Body of pancreas (tissue), 4 donors: ENCODE measurements at regions not wholly inside any gene's neighbourhood (a gene's known extent, or its start where the extent isn't known, plus 50 kb on each side); places are given as distances from the start of the nearest gene placed in this dataset.

Experiments used
- ATAC-seq: fragments of 150-250 bp; one replicate; pipeline ENCODE4 v1.9.1; 2016
- DNase-seq, 4 donors: peaks; one replicate each; pipeline ENCODE4 v3.0.0-alpha.2; 2019
- H3K27ac ChIP-seq, 4 donors: fragments of 200-600 bp; sonication (generic); 1 replicate in 3 of 4; 2 replicates in 1 of 4; pipeline versions ENCODE4 v1.5.1 to v1.6.1; 2016 to 2019; ENCODE audit warnings: mild to moderate bottlenecking in 1 of 4, mixed read lengths in 1 of 4, moderate library complexity in 1 of 4
- H3K27me3 ChIP-seq, 2 donors: fragments of 200-600 bp; sonication (generic); one replicate each; pipeline ENCODE4 v1.6.0; 2016; ENCODE audit warnings: mild to moderate bottlenecking in 1 of 2
- H3K36me3 ChIP-seq, 2 donors: fragments of 200-600 bp; sonication (generic); replicated peaks in 1 of 2; 2 replicates each; pipeline ENCODE4 v1.5.1; 2016; ENCODE audit warnings: low read depth in 2 of 2; ENCODE audit not compliant: insufficient read depth in 1 of 2
- H3K4me1 ChIP-seq: fragments of 200-600 bp; sonication (generic); one replicate; pipeline ENCODE4 v1.6.0; 2016
- H3K4me3 ChIP-seq, 2 donors: fragments of 200-600 bp; sonication (generic); 1 replicate in 1 of 2; 2 replicates in 1 of 2; pipeline ENCODE4 v1.5.1; 2016 to 2019
- H3K9me3 ChIP-seq, 3 donors: fragments of 200-600 bp; sonication (generic); 1 replicate in 2 of 3; 2 replicates in 1 of 3; pipeline ENCODE4 v1.5.1; 2016
- POLR2A ChIP-seq, 3 donors: fragments of 450-650 bp; IDR thresholded peaks; one replicate each; pipeline ENCODE4 v1.6.1; 2016; ENCODE audit warnings: antibody characterized with exemption in 3 of 3, mild to moderate bottlenecking in 2 of 3
- WGBS, 2 donors: methylation state at CpG; one replicate each; pipeline ENCODE4 v1.1.5; 2017; 5-methylcytosine and 5-hydroxymethylcytosine counted together
- intact Hi-C: fragments of 100-400 bp; cut with DNase I; formaldehyde crosslinking; loops from one replicate; pipeline ENCODE4 v1.15.1; 2023
- TF ChIP-seq, protein P1 (sequence below), 7 experiments: fragments of 450-650 bp in 4 of 7; fragments of 200-600 bp in 3 of 7; sonication (generic) in 3 of 7; IDR thresholded peaks; one replicate each; pipeline ENCODE4 v1.5.1; 2016 to 2019; ENCODE audit warnings: antibody characterized with exemption in 7 of 7

DNA sequence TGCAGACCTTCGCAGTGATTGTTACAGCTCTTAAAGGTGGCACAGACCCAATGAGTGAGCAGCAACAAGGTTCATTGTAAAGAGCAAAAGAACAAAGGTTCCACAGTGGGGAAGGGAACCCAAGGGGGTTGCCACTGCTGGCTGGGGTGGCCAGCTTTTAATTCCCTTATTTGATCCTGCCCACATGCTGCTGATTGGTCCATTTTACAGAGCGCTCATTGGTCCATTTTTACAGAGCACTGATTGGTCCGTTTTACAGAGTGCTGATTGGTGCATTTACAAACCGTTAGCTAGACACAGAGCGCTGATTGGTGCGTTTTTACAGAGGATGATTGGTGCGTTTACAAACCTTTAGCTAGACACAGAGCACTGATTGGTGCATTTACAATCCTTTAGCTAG, 360.6 kb upstream of the DAB2 start:
- 89 to 93% methylated on average over 7 of the region's 7 CpGs for WGBS, 2 donors
- Histone ChIP-seq H3K4me3 (no peak overlapping the region), H3K27me3 (no peaks in the 10 kb centered on the region)

DNA sequence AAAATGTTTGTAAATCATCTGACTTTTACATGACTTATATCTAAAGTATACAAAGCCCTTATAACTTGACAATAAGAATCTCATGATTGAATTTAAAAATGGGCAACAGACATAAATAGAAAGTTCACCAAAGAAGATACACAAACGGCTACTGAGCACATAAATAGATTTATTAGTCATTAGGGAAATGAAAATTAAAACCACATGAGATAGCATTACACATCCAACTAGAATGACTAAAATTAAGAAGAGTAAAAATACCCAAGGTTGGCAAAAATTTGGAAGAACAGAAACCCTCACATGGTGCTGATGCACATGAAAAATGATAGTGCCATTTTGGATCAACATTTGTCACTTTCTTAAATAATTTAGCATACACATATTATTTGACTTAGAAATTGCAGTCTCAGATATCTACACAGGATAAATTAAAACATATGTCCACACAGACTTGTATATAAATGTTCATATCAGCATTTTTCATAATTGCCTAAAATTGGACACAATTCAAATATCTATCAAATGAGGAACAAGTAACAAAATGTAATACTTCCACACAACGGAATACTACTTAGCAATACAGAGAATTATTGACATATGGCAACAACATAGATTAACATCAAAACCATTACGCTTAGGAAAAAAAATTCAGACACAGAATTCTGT, 359.1 kb upstream of the DAB2 start:
- Histone ChIP-seq H3K4me3 (no peak overlapping the region), H3K27ac (no peak overlapping the region), H3K9me3 (no peaks in the 10 kb centered on the region), H3K36me3 (no peaks in the 10 kb centered on the region), H3K4me1 (no peaks in the 10 kb centered on the region), H3K27me3 (no peaks in the 10 kb centered on the region)
- intact Hi-C loops = no loop called here
- WGBS, 2 donors = 59 to 62% methylated on average over 3 of the region's 3 CpGs
- DNase-seq (no peak), ATAC-seq (no peak)
- TF ChIP-seq, protein P1, sequence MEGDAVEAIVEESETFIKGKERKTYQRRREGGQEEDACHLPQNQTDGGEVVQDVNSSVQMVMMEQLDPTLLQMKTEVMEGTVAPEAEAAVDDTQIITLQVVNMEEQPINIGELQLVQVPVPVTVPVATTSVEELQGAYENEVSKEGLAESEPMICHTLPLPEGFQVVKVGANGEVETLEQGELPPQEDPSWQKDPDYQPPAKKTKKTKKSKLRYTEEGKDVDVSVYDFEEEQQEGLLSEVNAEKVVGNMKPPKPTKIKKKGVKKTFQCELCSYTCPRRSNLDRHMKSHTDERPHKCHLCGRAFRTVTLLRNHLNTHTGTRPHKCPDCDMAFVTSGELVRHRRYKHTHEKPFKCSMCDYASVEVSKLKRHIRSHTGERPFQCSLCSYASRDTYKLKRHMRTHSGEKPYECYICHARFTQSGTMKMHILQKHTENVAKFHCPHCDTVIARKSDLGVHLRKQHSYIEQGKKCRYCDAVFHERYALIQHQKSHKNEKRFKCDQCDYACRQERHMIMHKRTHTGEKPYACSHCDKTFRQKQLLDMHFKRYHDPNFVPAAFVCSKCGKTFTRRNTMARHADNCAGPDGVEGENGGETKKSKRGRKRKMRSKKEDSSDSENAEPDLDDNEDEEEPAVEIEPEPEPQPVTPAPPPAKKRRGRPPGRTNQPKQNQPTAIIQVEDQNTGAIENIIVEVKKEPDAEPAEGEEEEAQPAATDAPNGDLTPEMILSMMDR (IDR thresholded peaks at IDR 0.05) = no peak
- no peak for TF ChIP-seq POLR2A (IDR thresholded peaks at IDR 0.05)

More for the DNA sequence above, 360.6 kb upstream of the DAB2 start:
- no peak for DNase-seq
- Histone ChIP-seq H3K4me1 (no peaks in the 10 kb centered on the region), H3K36me3 (no peaks in the 10 kb centered on the region), H3K27ac (no peak overlapping the region), H3K9me3 (no peaks in the 10 kb centered on the region)
- TF ChIP-seq, protein P1 (IDR thresholded peaks at IDR 0.05) = no peak
- no peak for TF ChIP-seq POLR2A (IDR thresholded peaks at IDR 0.05)
- intact Hi-C loops = no loop called here
- ATAC-seq = no peak

DNA sequence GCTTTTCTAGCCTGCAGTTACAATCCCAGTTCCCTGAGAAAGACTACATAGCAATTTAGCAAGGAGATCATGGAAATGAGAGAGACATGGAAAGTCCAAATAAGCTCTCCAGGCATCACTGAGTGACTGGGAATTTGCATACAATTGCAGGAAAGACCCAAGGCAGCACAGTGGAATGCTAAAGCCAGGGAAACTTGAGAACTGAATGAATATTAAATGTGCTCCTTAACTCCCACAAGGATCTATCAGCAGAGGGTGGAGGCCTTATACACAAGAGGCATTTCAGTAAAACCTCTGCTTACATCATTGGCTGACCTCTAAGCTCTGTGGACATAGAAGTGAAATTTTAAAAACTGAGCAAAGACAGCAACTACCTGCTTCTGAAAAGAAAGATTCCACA, 355.6 kb upstream of the DAB2 start:
- Histone ChIP-seq H3K9me3 (no peaks in the 10 kb centered on the region), H3K27me3 (no peaks in the 10 kb centered on the region), H3K4me3 (no peak overlapping the region), H3K4me1 (no peaks in the 10 kb centered on the region), H3K36me3 (no peaks in the 10 kb centered on the region), H3K27ac (no peak overlapping the region)
- no peak for DNase-seq
- intact Hi-C loops = no loop called here
- TF ChIP-seq, protein P1 (IDR thresholded peaks at IDR 0.05) = no peak
- TF ChIP-seq POLR2A (IDR thresholded peaks at IDR 0.05) = no peak
- ATAC-seq = no peak

DNA sequence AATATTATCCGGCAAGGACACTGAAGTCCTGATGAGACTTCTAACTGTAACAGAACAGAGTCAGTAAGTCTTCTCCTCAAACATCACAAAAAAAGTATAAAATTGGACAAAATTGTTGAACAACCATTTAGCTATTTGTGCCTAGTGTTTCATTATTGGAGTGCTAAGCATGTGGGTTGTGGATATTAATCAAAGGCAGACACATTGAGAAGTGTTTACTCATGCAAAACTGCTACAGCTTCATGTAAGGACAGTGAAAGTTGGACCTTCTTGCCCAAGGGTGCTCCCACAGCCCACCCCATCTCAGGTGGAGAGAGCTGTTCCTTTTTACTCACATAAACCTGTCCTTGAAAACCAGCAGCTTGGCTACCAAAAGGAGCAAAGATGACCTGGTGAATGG, 355.1 kb upstream of the DAB2 start:
- H3K4me1 ChIP-seq = no peaks in the 10 kb centered on the region
- WGBS, 2 donors = 73 to 80% methylated on average over 1 of the region's 1 CpG
- TF ChIP-seq, protein P1 (IDR thresholded peaks at IDR 0.05) = no peak
- no peak for TF ChIP-seq POLR2A (IDR thresholded peaks at IDR 0.05)
- ATAC-seq (no peak), DNase-seq (no peak)
- intact Hi-C loops = no loop called here
- no peak overlapping the region for H3K4me3 ChIP-seq
- no peaks in the 10 kb centered on the region for H3K36me3 ChIP-seq
- H3K9me3 ChIP-seq = no peaks in the 10 kb centered on the region
- no peak overlapping the region for H3K27ac ChIP-seq
- H3K27me3 ChIP-seq = no peaks in the 10 kb centered on the region

DNA sequence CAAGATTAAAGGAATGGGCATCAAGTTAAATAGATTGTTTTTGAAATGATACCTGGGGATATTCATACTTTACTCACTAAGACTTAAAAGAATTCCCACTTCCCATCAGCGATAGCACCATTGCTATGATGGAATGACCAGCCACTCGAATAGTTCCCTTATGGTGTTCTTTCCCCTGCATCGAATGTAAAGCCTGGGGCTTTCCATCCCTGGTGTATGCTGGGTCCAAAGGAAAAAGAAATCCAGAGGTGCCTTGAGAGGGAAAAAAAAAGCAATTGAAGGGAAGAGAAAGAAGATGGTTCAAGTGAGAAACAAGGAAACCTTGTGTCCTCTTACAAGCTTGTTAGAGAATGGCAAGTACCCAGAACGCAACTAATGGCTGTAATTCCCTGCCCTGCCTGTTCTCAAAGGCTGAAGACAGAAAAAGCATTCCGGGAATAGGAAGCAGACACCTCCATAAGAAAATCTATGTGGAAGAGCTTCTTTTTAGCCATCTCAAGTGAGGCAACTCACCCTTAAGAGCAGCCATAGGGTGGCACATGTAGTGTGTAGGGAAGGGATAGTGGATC, 351.1 kb upstream of the DAB2 start:
- no peak overlapping the region for H3K4me3 ChIP-seq
- DNase-seq (no peak), ATAC-seq (no peak)
- no peaks in the 10 kb centered on the region for H3K36me3 ChIP-seq
- no peaks in the 10 kb centered on the region for H3K27me3 ChIP-seq
- intact Hi-C loops = no loop called here
- H3K27ac ChIP-seq = no peak overlapping the region
- no peaks in the 10 kb centered on the region for H3K9me3 ChIP-seq
- WGBS, 2 donors = 85 to 87% methylated on average over 5 of the region's 5 CpGs
- TF ChIP-seq, protein P1 (IDR thresholded peaks at IDR 0.05) = no peak
- no peak for TF ChIP-seq POLR2A (IDR thresholded peaks at IDR 0.05)
- no peaks in the 10 kb centered on the region for H3K4me1 ChIP-seq
